Naive thymus-derived CD4-positive, alpha-beta T cell (primary cell): ENCODE measurements at regions not wholly inside any gene's neighbourhood (a gene's known extent, or its start where the extent isn't known, plus 50 kb on each side); places are given as distances from the start of the nearest gene placed in this dataset.

ENCODE experiments used
- ATAC-seq: fragments of 150-1000 bp; cut with Tn5 transposase; 2 replicates; pipeline ENCODE4 v1.10.0; 2021; ENCODE audit warnings: mild to moderate bottlenecking, moderate library complexity
- CTCF ChIA-PET: fragments of 350-600 bp; sonication (Branson Sonifier 250); formaldehyde crosslinking; loops from one replicate; lab custom pipeline; 2021; ENCODE audit warnings: antibody characterized with exemption; lab: Charles Lee
- POLR2A ChIA-PET: fragments of 350-600 bp; sonication (Branson Sonifier 250); formaldehyde crosslinking; loops from one replicate; lab custom pipeline; 2021; ENCODE audit warnings: antibody characterized with exemption, inconsistent platforms; lab: Charles Lee
- DNase-seq, 9 donors: peaks; one replicate each; pipeline versions ENCODE4 v3.0.0 to v3.0.0-alpha.2; 2020 to 2022; ENCODE audit warnings: mixed read lengths in 1 of 9
- H3K27ac ChIP-seq: one replicate; pipeline ENCODE4 v1.7.0; 2013; ENCODE audit warnings: mild to moderate bottlenecking, low read depth, low read length, moderate library complexity
- H3K27me3 ChIP-seq, 2 donors: one replicate each; pipeline ENCODE4 v1.7.0; 2013; ENCODE audit warnings: low read length in 2 of 2, mild to moderate bottlenecking in 2 of 2, moderate library complexity in 2 of 2; ENCODE audit not compliant: control insufficient read depth in 2 of 2, insufficient read depth in 2 of 2
- H3K36me3 ChIP-seq, 3 experiments: 1 replicate in 2 of 3; 2 replicates in 1 of 3; pipeline ENCODE4 v1.7.0; 2013; ENCODE audit warnings: low read length in 3 of 3, mild to moderate bottlenecking in 3 of 3, moderate library complexity in 1 of 3; ENCODE audit not compliant: insufficient read depth in 3 of 3, control insufficient read depth in 2 of 3
- H3K4me1 ChIP-seq, 2 donors: one replicate each; pipeline ENCODE4 v1.7.0; 2013; ENCODE audit warnings: low read length in 2 of 2, mild to moderate bottlenecking in 2 of 2, moderate library complexity in 1 of 2; ENCODE audit not compliant: control insufficient read depth in 2 of 2, insufficient read depth in 2 of 2
- H3K4me3 ChIP-seq: 2 replicates; pipeline ENCODE4 v1.7.0; 2013; ENCODE audit warnings: mild to moderate bottlenecking, low read length
- H3K9me3 ChIP-seq, 3 experiments: 1 replicate in 2 of 3; 2 replicates in 1 of 3; pipeline ENCODE4 v1.7.0; 2013; ENCODE audit warnings: low read length in 3 of 3; ENCODE audit not compliant: control insufficient read depth in 2 of 3
- H3K27ac Mint-ChIP-seq, 9 donors: one replicate each; pipeline ENCODE4 v1.8.0; 2020 to 2022; ENCODE audit warnings: mixed read lengths in 9 of 9, mild to moderate bottlenecking in 8 of 9, moderate library complexity in 5 of 9, inconsistent platforms in 2 of 9
- H3K27me3 Mint-ChIP-seq, 5 donors: one replicate each; pipeline ENCODE4 v1.8.0; 2021 to 2022; ENCODE audit warnings: mixed read lengths in 5 of 5, mild to moderate bottlenecking in 1 of 5
- H3K36me3 Mint-ChIP-seq, 5 donors: one replicate each; pipeline ENCODE4 v1.8.0; 2020 to 2022; ENCODE audit warnings: mixed read lengths in 5 of 5, mild to moderate bottlenecking in 3 of 5, inconsistent platforms in 1 of 5
- H3K4me1 Mint-ChIP-seq, 7 donors: one replicate each; pipeline ENCODE4 v1.8.0; 2020 to 2022; ENCODE audit warnings: mixed read lengths in 7 of 7, mild to moderate bottlenecking in 3 of 7, inconsistent platforms in 1 of 7
- H3K4me3 Mint-ChIP-seq, 10 donors: one replicate each; pipeline ENCODE4 v1.8.0; 2020 to 2022; ENCODE audit warnings: mild to moderate bottlenecking in 10 of 10, mixed read lengths in 10 of 10, moderate library complexity in 6 of 10, inconsistent platforms in 2 of 10
- H3K9me3 Mint-ChIP-seq, 11 donors: one replicate each; pipeline ENCODE4 v1.8.0; 2020 to 2022; ENCODE audit warnings: mixed read lengths in 11 of 11, mild to moderate bottlenecking in 4 of 11, inconsistent platforms in 1 of 11, moderate library complexity in 1 of 11
- intact Hi-C, 2 donors: fragments of 100-400 bp; cut with micrococcal nuclease; formaldehyde crosslinking; loops; one replicate each; pipeline ENCODE4 v1.15.1; 2023

DNA sequence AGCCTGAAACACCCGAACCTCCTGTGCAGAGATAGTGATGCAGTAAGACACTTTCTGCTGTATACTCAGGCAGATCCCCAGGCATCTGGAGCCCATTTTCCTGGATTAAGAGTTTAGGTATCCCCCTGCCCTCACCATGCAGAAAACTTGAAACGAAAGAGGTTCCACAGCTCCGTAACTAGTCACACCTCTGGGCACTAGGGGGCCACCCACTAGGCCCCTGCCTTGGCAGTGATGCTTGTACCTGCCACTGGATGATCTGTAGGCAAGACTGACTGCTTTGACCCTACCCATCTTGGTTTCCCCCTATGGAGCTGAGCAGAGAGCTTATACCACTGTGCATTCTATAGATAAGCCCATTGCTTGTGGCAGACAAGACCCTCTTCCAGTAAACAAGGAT is 940.6 kb downstream of the PCDH19 start:
- H3K4me1 ChIP-seq, result no peaks in the 10 kb centered on the region
- Mint-ChIP-seq H3K27me3 (no peaks in the 10 kb centered on the region), H3K4me1 (no peaks in the 10 kb centered on the region), H3K36me3 (no peaks in the 10 kb centered on the region), H3K4me3 (no peak overlapping the region), H3K27ac (no peak overlapping the region), H3K9me3 (peaks cover 0 to 8% (median 2%) of the 10 kb centered on the region in 11 donors)
- intact Hi-C loops, result no loop called here
- ATAC-seq, result no peak
- DNase-seq, result no peak
- H3K9me3 ChIP-seq, result no peaks in the 10 kb centered on the region
- CTCF ChIA-PET, result no interaction called here
- no peaks in the 10 kb centered on the region for H3K27me3 ChIP-seq
- POLR2A ChIA-PET, result no interaction called here
- H3K4me3 ChIP-seq, result no peak overlapping the region
- H3K36me3 ChIP-seq, result no peaks in the 10 kb centered on the region
- no peak overlapping the region for H3K27ac ChIP-seq

GRCh38 chrX:99468993-99469392 is 941.1 kb downstream of the PCDH19 start:
- no peaks in the 10 kb centered on the region for H3K36me3 Mint-ChIP-seq
- no peaks in the 10 kb centered on the region for H3K27me3 ChIP-seq
- H3K9me3 ChIP-seq, result no peaks in the 10 kb centered on the region
- H3K4me3 Mint-ChIP-seq, result no peak overlapping the region
- intact Hi-C loops, result no loop called here
- no peak overlapping the region for H3K27ac ChIP-seq
- no peaks in the 10 kb centered on the region for H3K27me3 Mint-ChIP-seq
- H3K4me1 Mint-ChIP-seq, result no peaks in the 10 kb centered on the region
- H3K9me3 Mint-ChIP-seq, result peaks cover 0 to 6% (median 0%) of the 10 kb centered on the region in 11 donors
- H3K4me1 ChIP-seq, result no peaks in the 10 kb centered on the region
- no peak for ATAC-seq
- no peak overlapping the region for H3K27ac Mint-ChIP-seq
- no peak overlapping the region for H3K4me3 ChIP-seq
- DNase-seq, result peak in 1 of 9 donors; percentile 0
- no peaks in the 10 kb centered on the region for H3K36me3 ChIP-seq
- ChIA-PET POLR2A (no interaction called here), CTCF (no interaction called here)

- Histone ChIP-seq H3K4me1 (no peaks in the 10 kb centered on the region), H3K27ac (no peak overlapping the region), H3K36me3 (no peaks in the 10 kb centered on the region), H3K9me3 (no peaks in the 10 kb centered on the region), H3K4me3 (no peak overlapping the region), H3K27me3 (no peaks in the 10 kb centered on the region)
- ChIA-PET POLR2A (no interaction called here), CTCF (no interaction called here)
- no peak for DNase-seq
- Mint-ChIP-seq H3K36me3 (no peaks in the 10 kb centered on the region), H3K27me3 (no peaks in the 10 kb centered on the region), H3K9me3 (peaks cover 0 to 6% (median 1%) of the 10 kb centered on the region in 11 donors), H3K4me3 (no peak overlapping the region), H3K4me1 (no peaks in the 10 kb centered on the region), H3K27ac (no peak overlapping the region)
- intact Hi-C loops, result no loop called here
- no peak for ATAC-seq
Measured at GRCh38 chrX:99461223-99461622, 948.9 kb downstream of the PCDH19 start.

DNA sequence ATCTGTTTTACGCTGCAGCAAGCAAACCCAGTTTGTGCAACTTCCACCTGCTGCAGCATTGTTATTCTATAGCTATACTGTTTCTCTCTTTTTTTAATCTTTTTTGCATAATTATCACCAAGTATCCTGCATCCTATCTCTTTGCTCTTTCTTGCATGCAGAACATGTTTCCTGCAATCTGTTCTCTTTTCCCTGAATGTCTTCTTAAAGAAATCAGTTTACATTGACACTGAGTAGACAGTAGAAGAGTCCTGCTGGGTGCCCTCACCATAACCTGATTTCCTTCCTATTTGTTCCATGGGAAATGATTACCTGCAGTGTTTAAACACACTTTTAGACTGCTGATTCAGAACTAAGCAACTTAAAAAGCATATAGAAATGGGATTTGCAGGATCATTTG is 964.7 kb downstream of the PCDH19 start:
- DNase-seq (no peak), ATAC-seq (no peak)
- Mint-ChIP-seq H3K4me1 (no peaks in the 10 kb centered on the region), H3K4me3 (no peak overlapping the region), H3K9me3 (peaks cover 0 to 2% (median 0%) of the 10 kb centered on the region in 11 donors), H3K27me3 (no peaks in the 10 kb centered on the region), H3K36me3 (no peaks in the 10 kb centered on the region), H3K27ac (no peak overlapping the region)
- ChIA-PET CTCF (no interaction called here), POLR2A (no interaction called here)
- H3K4me1 ChIP-seq, result no peaks in the 10 kb centered on the region
- no peaks in the 10 kb centered on the region for H3K36me3 ChIP-seq
- no peak overlapping the region for H3K27ac ChIP-seq
- intact Hi-C loops, result no loop called here
- no peaks in the 10 kb centered on the region for H3K9me3 ChIP-seq
- no peaks in the 10 kb centered on the region for H3K27me3 ChIP-seq
- H3K4me3 ChIP-seq, result no peak overlapping the region

- no peaks in the 10 kb centered on the region for H3K4me1 ChIP-seq
- no peaks in the 10 kb centered on the region for H3K9me3 ChIP-seq
- Mint-ChIP-seq H3K4me3 (no peak overlapping the region), H3K27me3 (no peaks in the 10 kb centered on the region), H3K9me3 (peaks cover 0 to 12% (median 0%) of the 10 kb centered on the region in 11 donors), H3K36me3 (no peaks in the 10 kb centered on the region), H3K27ac (no peak overlapping the region), H3K4me1 (no peaks in the 10 kb centered on the region)
- ATAC-seq (no peak), DNase-seq (no peak)
- ChIA-PET POLR2A (no interaction called here), CTCF (no interaction called here)
- intact Hi-C loops, result no loop called here
- H3K27me3 ChIP-seq, result no peaks in the 10 kb centered on the region
- H3K27ac ChIP-seq, result no peak overlapping the region
- H3K4me3 ChIP-seq, result no peak overlapping the region
- no peaks in the 10 kb centered on the region for H3K36me3 ChIP-seq
Measured at GRCh38 chrX:99421796-99422195, 988.3 kb downstream of the PCDH19 start.

DNA sequence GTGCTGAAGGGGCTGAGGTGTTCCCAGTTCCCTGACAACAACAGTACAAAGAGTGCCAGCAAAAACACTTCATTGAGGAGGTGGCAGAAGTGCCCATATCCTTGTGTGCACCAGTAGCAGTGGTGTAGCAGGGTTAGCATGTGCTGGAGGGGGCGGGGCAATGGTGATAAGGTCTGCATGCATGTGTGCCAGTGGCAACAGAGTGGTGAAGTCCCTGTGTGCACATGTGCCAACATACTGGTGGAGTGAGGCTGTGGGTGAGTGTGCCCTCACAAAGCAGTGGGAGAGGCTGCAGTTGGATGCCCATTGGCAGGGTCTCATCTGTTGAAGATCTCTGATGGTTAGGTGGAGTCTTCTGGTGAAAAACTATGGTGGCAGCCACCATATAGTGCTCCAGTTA is 994.6 kb downstream of the PCDH19 start:
- no peaks in the 10 kb centered on the region for H3K4me1 ChIP-seq
- DNase-seq (no peak), ATAC-seq (no peak)
- H3K27ac ChIP-seq, result no peak overlapping the region
- no peaks in the 10 kb centered on the region for H3K36me3 Mint-ChIP-seq
- intact Hi-C loops, result no loop called here
- no peak overlapping the region for H3K4me3 Mint-ChIP-seq
- H3K4me1 Mint-ChIP-seq, result no peaks in the 10 kb centered on the region
- H3K27me3 Mint-ChIP-seq, result no peaks in the 10 kb centered on the region
- no peak overlapping the region for H3K4me3 ChIP-seq
- no peaks in the 10 kb centered on the region for H3K36me3 ChIP-seq
- H3K9me3 ChIP-seq, result no peaks in the 10 kb centered on the region
- no peak overlapping the region for H3K27ac Mint-ChIP-seq
- H3K27me3 ChIP-seq, result no peaks in the 10 kb centered on the region
- peaks cover 0 to 9% (median 0%) of the 10 kb centered on the region in 11 donors for H3K9me3 Mint-ChIP-seq
- POLR2A ChIA-PET, result no interaction called here
- CTCF ChIA-PET, result no interaction called here

DNA sequence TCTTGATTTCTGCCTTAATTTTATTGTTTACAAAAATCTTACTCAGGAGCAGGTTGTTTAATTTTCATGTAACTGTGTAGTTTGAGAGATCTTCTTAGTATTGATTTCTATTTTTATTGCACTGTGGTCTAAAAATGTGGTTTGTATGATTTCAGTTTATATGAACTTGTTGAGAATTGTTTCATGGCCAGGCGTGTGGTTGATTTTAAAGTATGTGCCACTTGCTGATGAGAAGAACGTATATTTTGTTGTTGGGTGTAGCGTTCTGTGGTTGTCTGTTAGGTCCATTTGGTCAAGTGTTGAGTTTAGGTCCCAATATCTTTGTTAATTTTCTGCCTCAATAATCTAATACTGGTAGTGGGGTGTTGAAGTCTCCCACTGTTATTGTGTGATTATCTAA is 996.8 kb downstream of the PCDH19 start:
- H3K4me3 Mint-ChIP-seq, result no peak overlapping the region
- DNase-seq (no peak), ATAC-seq (no peak)
- intact Hi-C loops, result no loop called here
- H3K27me3 ChIP-seq, result no peaks in the 10 kb centered on the region
- H3K9me3 Mint-ChIP-seq, result peaks cover 0 to 5% (median 0%) of the 10 kb centered on the region in 11 donors
- no peaks in the 10 kb centered on the region for H3K4me1 Mint-ChIP-seq
- no peak overlapping the region for H3K4me3 ChIP-seq
- no peaks in the 10 kb centered on the region for H3K36me3 ChIP-seq
- ChIA-PET CTCF (no interaction called here), POLR2A (no interaction called here)
- H3K27ac ChIP-seq, result no peak overlapping the region
- H3K36me3 Mint-ChIP-seq, result no peaks in the 10 kb centered on the region
- H3K27me3 Mint-ChIP-seq, result no peaks in the 10 kb centered on the region
- no peaks in the 10 kb centered on the region for H3K9me3 ChIP-seq
- H3K4me1 ChIP-seq, result no peaks in the 10 kb centered on the region
- H3K27ac Mint-ChIP-seq, result no peak overlapping the region
